NCI-H1417 (cell line): ENCODE measurements at regions not wholly inside any gene's neighbourhood (a gene's known extent, or its start where the extent isn't known, plus 50 kb on each side); places are given as distances from the start of the nearest gene placed in this dataset.
"Not testable (repeated sequence)": the region's sequence is repeated elsewhere in the genome, so short reads cannot be mapped to it uniquely, and the experiment has no call there.

ENCODE experiments used
- DNase-seq, 3 experiments: peaks; one replicate each; lab custom pipeline; 2025; lab: John Stamatoyannopoulos, UW

DNA sequence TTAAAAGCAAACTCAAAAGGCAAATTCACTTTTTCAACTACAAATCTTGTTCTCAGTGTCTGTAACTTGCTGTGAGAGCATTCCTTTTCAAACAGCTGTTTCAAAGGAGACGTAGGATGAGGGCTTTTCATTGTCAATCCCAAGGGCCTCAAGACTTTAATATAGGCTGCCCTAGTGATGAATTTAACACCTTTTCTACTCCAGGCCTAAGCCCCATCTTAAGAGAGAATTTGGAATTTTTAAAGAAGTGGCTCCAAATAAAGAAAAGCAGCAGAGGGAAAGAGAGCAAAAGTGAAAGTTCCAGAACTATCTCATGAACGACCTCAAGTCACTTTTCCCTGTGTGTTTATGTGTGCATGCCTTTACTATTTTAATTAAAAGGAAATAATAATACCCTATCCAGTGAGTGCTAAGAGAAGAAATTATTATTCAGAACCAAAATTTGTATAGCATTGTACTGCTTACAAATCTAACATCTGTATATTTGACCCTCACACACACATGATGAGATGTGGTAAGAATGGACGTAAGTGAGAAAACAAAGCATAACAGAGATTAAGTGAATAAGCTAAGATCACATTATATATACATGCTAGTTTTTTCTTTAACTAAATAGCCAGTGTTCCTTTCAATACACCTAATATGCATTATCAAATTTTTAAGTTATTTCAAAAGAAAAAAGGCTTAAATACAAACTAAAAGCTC is 196.4 kb downstream of the VGLL3 start:
- no peak for DNase-seq

DNA sequence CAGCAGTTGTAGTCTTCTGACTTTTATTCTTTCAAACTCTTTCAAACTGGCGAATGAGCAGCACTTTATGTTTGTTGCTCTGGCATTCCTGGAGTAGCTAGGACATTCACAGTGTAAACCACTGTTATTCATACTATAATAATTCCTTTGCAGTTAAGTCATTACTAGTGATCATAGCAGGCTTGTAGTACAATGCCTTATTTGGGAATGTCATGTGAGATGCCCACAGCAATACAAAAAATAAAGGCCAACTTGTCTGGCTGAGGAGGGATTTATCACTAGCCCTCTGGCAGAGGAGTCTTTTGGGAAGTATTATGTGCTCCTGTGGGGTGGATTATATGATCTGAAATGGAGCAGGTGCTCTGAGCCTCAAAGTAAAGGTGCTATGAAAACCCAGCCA is 197.2 kb downstream of the VGLL3 start:
- DNase-seq: peak in 1 of 3 experiments; percentile 54

DNA sequence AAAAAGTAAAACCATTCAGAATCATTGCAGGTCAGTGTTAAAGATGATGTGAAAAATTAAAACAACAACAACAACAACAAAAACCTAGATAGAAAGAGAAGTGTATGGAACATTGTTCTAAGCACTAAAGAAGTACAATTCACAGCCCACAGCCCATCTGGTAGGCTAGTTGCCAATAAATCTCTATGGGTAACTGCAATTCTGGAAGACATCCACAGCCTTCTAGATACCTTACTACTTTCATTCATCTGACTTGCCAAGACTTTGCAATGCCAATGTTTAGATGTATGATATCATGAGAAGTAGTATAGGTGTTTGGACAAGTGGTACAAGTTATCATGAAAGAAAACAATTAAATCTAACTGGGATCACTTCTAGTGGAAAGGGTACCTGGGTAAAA is 198.6 kb downstream of the VGLL3 start:
- DNase-seq: no peak

DNA sequence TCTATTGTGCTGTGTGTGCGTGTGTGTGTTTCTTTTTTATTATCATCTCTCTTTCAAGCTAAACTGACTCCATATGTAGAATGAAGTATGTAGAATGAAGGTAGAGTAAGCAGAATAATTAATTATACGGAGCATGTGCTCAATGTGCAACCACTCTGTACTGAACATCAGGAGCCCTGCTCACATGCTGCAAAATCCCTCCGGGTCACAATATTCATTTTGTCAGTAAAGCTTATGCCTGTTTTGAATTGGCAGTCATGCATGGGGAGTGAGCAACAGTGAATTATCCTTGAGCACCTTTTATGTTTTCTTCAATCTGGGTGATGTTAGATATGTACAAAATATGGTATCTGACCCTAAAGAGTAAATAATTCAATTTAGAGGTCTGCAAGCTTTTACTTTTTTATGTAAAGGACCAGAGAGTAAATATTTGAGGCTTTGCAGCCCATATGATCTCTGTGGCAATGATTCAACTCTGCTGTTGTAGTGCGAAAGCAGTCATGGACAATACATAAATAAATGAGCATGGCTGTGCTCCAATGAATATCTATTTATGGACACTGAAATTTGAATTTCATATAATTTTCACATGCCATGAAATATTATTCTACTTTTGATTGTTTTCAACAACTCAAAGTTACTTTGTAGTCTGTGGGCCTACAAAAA is 199.9 kb downstream of the VGLL3 start:
- no peak for DNase-seq

DNA sequence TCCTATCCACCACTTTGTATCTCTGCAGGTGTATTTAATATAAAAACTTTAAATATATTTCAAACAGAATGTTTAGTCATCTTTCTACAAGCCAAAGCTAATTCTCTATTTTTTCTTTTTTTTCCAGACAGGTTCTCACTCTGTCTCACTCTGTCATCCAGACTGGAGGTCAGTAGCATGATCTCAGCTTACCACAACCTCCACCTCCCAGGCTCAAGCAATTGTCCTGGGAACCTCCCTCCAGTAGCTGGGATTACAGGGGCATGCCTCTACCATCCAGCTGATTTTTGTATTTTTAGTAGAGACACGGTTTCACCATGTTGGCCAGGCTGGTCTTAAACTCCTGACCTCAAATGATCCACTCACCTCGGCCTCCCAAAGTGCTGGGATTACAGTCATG is 202.6 kb downstream of the VGLL3 start:
- no peak for DNase-seq

GRCh38 chr3:86787091-86787490 is 203.9 kb downstream of the VGLL3 start:
- DNase-seq: no peak

GRCh38 chr3:86785386-86785785 is 205.6 kb downstream of the VGLL3 start:
- DNase-seq: peak in 1 of 3 experiments; percentile 34

DNA sequence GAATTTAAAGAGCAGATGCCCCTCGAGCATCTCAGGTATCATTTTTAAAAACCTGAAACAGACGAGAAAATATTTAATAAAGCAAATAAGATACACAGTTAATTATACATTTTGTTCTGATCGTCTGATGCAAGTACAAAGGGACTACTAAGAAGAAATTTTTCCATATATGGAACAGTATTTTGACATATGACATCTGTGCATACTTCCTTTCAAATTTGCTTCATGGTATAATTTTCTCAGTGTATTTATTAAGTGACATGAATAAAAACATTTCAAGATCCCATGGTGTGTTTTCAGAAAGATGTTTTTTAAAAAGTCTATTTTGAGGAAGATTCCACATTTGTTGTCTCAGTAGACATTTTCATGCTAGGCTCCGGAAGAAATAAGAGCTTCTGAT is 208.1 kb downstream of the VGLL3 start:
- DNase-seq: no peak

DNA sequence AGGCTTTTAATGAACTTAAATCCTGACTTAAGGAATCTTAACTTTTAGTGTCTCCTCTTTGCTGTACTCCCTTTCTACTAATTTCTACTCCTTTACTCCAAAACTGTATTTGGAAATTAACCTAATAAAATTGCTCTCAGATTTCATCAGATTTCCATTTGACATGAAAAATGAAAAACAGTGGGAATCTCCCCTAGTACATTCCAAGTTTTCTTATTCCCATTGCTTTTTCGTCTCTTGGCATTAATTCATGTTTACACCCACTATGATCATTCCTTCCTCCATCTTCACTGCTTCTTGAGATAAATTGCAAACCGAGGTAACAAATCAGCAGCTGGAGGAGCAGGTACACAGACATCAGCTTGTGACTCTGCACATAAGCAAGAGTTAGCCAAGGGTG is 208.7 kb downstream of the VGLL3 start:
- DNase-seq: no peak

DNA sequence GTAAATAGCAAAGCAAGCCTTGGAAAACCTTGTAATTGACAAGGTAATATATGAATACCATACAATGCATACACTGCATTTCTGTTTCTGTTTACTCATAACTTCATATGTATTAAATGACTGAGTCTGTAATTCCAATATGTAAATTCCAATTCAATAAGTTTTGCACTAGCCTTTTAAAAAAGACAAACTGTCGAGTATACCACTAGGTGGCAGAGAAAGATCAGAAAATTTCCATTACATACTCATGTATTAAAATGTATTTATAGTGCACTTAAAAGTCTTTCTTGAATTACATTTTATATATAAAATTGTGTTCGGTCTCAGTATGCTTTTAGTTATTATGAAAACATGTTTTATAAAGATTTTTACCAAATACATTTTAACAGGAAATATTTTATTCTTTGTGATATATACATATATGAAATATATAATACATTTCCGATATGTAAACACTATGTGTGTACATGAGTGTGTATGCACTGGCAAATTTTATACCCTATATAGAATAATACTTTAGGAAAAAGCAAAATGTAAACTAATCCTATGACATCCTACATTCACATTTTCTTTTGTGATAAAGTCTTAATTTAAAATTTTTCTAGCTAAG is 216.8 kb downstream of the VGLL3 start:
- DNase-seq: peak; percentile 23 to 79 (median 27)

DNA sequence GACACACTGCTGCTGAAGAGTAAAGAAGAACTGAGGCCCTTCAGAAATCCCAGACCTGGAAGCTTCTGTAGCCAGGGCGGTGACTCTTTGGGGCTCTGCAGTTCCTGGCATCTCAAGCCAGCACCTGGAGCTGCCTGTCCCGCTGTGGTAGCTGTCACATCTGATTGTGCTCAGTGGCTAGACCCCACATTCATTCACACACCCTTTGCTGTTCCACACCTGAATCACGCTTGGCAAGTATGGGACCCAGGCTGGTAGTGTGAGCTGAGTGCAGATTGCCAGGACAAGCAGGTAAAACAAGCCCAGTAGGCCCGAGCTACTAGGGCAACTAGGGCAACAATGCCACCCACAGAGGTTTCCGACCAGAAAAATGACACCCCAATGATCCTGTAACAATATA is 218.2 kb downstream of the VGLL3 start:
- DNase-seq: no peak

- DNase-seq: no peak
Observed at GRCh38 chr3:86771741-86772512, 219.0 kb downstream of the VGLL3 start.

DNA sequence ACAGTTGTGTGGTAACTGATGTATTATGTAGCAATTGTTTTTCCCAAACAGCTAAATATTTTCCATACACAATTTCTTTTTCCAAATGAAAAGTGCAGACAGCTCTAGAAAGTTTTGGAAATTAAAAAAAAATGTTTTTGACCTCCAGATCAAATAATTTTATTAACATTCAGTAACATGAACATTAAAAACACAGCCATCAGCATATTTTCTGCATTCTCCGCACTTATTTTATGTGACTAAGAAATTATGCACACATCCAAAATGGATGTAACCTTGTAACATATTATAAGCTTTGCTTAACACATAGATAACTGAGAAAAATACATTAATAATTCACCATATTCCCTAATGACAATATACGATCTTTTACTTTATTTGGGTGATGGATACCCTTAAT is 224.6 kb downstream of the VGLL3 start:
- DNase-seq: no peak

DNA sequence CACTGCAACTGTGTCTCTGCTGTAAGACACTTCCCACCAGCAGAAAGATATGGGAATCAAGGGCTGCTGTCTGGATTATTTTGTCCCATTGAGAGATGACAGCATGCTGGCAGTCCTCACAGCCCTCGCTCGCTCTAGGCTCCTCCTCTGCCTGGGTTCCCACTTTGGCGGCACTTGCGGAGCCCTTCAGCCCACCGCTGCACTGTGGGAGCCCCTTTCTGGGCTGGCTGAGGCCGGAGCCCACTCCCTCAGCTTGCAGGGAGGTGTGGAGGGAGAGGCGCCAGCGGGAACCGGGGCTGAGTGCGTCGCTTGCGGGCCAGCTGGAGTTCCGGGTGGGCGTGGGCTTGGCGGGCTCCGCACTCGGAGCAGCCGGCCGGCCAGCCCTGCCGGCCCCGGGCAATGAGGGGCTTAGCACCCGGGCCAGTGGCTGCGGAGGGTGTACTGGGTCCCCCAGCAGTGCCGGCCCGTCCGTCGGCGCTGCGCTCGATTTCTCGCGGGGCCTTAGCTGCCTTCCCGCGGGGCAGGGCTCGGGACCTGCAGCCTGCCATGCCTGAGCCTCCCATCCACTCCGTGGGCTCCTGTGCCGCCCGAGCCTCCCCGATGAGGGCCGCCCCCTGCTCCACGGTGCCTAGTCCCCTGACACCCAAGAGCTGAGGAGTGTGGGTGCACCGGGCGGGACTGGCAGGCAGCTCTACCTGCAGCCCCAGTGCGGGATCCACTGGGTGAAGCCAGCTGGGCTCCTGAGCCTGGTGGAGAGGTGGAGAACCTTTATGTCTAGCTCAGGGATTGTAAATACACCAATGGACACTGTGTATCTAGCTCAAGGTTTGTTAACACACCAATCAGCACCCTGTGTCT is 233.4 kb downstream of the VGLL3 start:
- DNase-seq: not testable (repeated sequence)

DNA sequence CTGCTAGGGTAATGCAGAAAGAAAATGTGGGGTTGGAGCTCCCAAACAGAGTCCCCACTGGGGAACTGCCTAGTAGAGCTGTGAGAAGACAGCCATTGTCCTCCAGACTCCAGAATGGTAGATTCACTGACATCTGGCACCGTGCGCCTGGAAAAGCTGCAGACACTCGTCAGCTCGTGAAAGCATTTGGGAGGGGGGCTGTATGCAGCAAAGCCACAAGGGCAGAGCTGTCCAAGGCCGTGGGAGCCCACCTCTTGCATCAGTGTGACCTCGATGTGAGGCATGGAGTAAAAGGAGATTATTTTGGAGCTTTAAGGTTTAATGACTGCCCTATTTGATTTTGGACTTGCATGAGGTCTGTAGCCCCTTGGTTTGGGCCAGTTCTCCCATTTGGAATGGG is 242.9 kb downstream of the VGLL3 start:
- no peak for DNase-seq

DNA sequence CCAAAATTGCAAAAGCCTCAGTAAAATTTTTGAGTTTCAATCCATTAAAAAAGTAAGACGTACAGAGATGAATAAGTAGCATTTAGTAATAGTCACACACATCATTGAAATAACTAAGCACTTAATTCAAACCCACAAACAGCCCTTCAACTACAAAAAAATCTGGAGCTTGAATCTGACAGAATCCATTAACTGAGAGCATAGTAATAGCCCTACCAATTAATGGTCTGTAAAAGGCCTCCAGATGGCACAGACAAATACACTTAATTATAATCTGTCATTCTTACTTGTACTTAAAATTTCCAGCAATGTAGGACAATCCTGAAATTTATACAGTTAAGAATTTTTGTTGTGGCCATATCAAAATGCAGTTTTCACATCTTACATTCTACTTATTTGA is 246.9 kb downstream of the VGLL3 start:
- peak in 2 of 3 experiments; percentile 32 to 83 for DNase-seq

DNA sequence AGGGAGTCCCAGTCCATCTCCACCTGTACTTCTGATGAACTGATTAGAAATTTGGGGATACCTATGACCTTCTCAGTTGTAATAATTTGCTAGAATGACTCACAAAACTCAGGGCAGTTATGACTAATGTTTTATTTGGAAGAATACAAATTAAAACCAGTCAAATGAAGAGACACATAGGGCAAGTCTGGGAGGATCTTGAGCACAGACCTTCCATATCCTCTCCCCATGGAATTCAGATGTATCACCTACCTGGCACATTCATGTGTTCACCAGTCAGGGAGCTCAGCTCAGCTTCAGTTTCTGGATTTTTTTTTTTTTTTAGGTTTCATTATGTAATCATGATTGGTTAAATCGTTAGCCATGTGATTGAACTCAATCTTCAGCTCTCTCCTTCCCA is 247.7 kb downstream of the VGLL3 start:
- no peak for DNase-seq

GRCh38 chr3:86740751-86741150 is 250.2 kb downstream of the VGLL3 start:
- DNase-seq: no peak

GRCh38 chr3:86739244-86739643 is 251.7 kb downstream of the VGLL3 start:
- DNase-seq: no peak

GRCh38 chr3:86738684-86739083 is 252.3 kb downstream of the VGLL3 start:
- DNase-seq: no peak

- DNase-seq: no peak
Observed at GRCh38 chr3:86737517-86737916, 253.4 kb downstream of the VGLL3 start.

DNA sequence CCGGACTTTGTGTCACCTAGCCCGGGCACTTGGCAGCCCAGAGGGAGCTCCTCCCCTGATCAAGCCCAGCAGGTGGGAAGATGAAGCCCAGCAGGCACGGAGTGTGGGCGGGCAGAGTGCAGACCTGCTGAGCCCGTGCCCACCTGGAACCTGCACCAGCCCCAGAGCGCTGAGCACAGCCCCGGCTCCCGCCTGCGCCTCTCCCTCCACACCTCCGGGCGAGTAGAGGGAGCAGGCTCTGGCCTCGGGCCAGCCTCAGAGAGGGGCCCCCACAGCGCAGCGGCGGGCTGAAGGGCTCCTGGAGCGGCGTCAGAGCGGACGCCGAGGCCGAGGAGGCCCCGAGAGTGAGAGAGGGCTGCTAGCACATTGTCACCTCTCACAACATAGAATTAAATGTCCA is 257.7 kb downstream of the VGLL3 start:
- DNase-seq: peak in 2 of 3 experiments; percentile 83 to 84
